Natural killer cell (primary cell): ENCODE measurements at regions not wholly inside any gene's neighbourhood (a gene's known extent, or its start where the extent isn't known, plus 50 kb on each side); places are given as distances from the start of the nearest gene placed in this dataset.

Experiments used
- ATAC-seq, 3 donors: fragments of 150-1000 bp in 2 of 3; fragments of 200-7000 bp in 1 of 3; cut with Tn5 transposase; 1 replicate in 1 of 3; 2 replicates in 2 of 3; pipeline ENCODE4 v1.10.0; 2021; ENCODE audit warnings: mild to moderate bottlenecking in 2 of 3, moderate library complexity in 2 of 3
- DNase-seq, 2 donors: peaks; one replicate each; pipeline versions ENCODE4 v3.0.0 to v3.0.0-alpha.2; 2013 to 2021; ENCODE audit warnings: mixed read lengths in 1 of 2
- H3K27ac ChIP-seq: one replicate; pipeline ENCODE4 v1.5.1; 2013; ENCODE audit warnings: mild to moderate bottlenecking, low read length
- H3K27me3 ChIP-seq: one replicate; pipeline ENCODE4 v1.6.1; 2013; ENCODE audit warnings: low read length; ENCODE audit not compliant: control insufficient read depth, insufficient read depth
- H3K36me3 ChIP-seq: one replicate; pipeline ENCODE4 v1.6.1; 2013; ENCODE audit warnings: low read length; ENCODE audit not compliant: control insufficient read depth, insufficient read depth
- H3K4me1 ChIP-seq: one replicate; pipeline ENCODE4 v1.6.1; 2013; ENCODE audit warnings: low read length; ENCODE audit not compliant: control insufficient read depth, insufficient read depth
- H3K4me3 ChIP-seq: one replicate; pipeline ENCODE4 v1.5.1; 2013; ENCODE audit warnings: low read length
- H3K9me3 ChIP-seq: one replicate; pipeline ENCODE4 v1.6.1; 2013; ENCODE audit warnings: low read length; ENCODE audit not compliant: control insufficient read depth, insufficient read depth
- H3K27ac Mint-ChIP-seq, 2 donors: one replicate each; pipeline ENCODE4 v1.8.0; 2022; ENCODE audit warnings: mild to moderate bottlenecking in 2 of 2, mixed read lengths in 2 of 2, moderate library complexity in 1 of 2
- H3K27me3 Mint-ChIP-seq, 2 donors: one replicate each; pipeline ENCODE4 v1.8.0; 2022; ENCODE audit warnings: low read depth in 2 of 2, mixed read lengths in 2 of 2
- H3K36me3 Mint-ChIP-seq: one replicate; pipeline ENCODE4 v1.8.0; 2022; ENCODE audit warnings: mixed read lengths
- H3K4me1 Mint-ChIP-seq, 2 donors: one replicate each; pipeline ENCODE4 v1.8.0; 2022; ENCODE audit warnings: mixed read lengths in 2 of 2
- H3K4me3 Mint-ChIP-seq: one replicate; pipeline ENCODE4 v1.8.0; 2022; ENCODE audit warnings: mild to moderate bottlenecking, moderate library complexity, mixed read lengths
- H3K9me3 Mint-ChIP-seq, 2 donors: one replicate each; pipeline ENCODE4 v1.8.0; 2022; ENCODE audit warnings: mixed read lengths in 2 of 2
- CTCF ChIP-seq: fragments of 200-600 bp; IDR thresholded peaks from one replicate; pipeline ENCODE4 v1.8.0; 2022; ENCODE audit warnings: antibody characterized with exemption
- WGBS: methylation state at CpG from one replicate; pipeline ENCODE4 v1.1.7; 2013; ENCODE audit warnings: missing lambda C conversion rate; ENCODE audit not compliant: insufficient coverage; 5-methylcytosine and 5-hydroxymethylcytosine counted together
- intact Hi-C: fragments of 100-400 bp; cut with micrococcal nuclease; formaldehyde crosslinking; loops from one replicate; pipeline ENCODE4 v1.14.2; 2022

GRCh38 chr2:36079793-36080192, 275.8 kb upstream of the CRIM1 start:
- no peak overlapping the region for H3K27ac ChIP-seq
- peaks cover 5% of the 10 kb centered on the region in 2 donors for H3K4me1 Mint-ChIP-seq
- no peak overlapping the region for H3K4me3 Mint-ChIP-seq
- intact Hi-C loops = no loop called here
- no peaks in the 10 kb centered on the region for H3K36me3 ChIP-seq
- ATAC-seq = no peak
- H3K27me3 Mint-ChIP-seq = peaks cover 2 to 21% of the 10 kb centered on the region in 2 donors
- no peaks in the 10 kb centered on the region for H3K9me3 ChIP-seq
- H3K4me3 ChIP-seq = no peak overlapping the region
- H3K27ac Mint-ChIP-seq = no peak overlapping the region
- TF ChIP-seq CTCF = no peak
- no peaks in the 10 kb centered on the region for H3K4me1 ChIP-seq
- DNase-seq = no peak
- 100% methylated on average over 1 of the region's 1 CpG for WGBS
- H3K36me3 Mint-ChIP-seq = no peaks in the 10 kb centered on the region
- H3K9me3 Mint-ChIP-seq = peaks cover 0 to 4% of the 10 kb centered on the region in 2 donors
- H3K27me3 ChIP-seq = no peaks in the 10 kb centered on the region

- peaks cover 0 to 27% of the 10 kb centered on the region in 2 donors for H3K27me3 Mint-ChIP-seq
- no CpG with 5 or more reads among the region's 1 CpG for WGBS
- ATAC-seq (no peak), DNase-seq (no peak)
- no peaks in the 10 kb centered on the region for H3K36me3 Mint-ChIP-seq
- Histone ChIP-seq H3K27ac (no peak overlapping the region), H3K4me1 (no peaks in the 10 kb centered on the region), H3K9me3 (no peaks in the 10 kb centered on the region), H3K36me3 (no peaks in the 10 kb centered on the region), H3K27me3 (no peaks in the 10 kb centered on the region), H3K4me3 (no peak overlapping the region)
- H3K27ac Mint-ChIP-seq = no peak overlapping the region
- peaks cover 14 to 17% of the 10 kb centered on the region in 2 donors for H3K4me1 Mint-ChIP-seq
- H3K4me3 Mint-ChIP-seq = no peak overlapping the region
- intact Hi-C loops = no loop called here
- TF ChIP-seq CTCF = no peak
- H3K9me3 Mint-ChIP-seq = no peaks in the 10 kb centered on the region
Measured at GRCh38 chr2:36074008-36074407, 281.6 kb upstream of the CRIM1 start.

GRCh38 chr2:36071698-36072097, 283.9 kb upstream of the CRIM1 start:
- Mint-ChIP-seq H3K36me3 (no peaks in the 10 kb centered on the region), H3K9me3 (no peaks in the 10 kb centered on the region), H3K4me1 (peaks cover 10 to 12% of the 10 kb centered on the region in 2 donors), H3K27me3 (peaks cover 0 to 20% of the 10 kb centered on the region in 2 donors), H3K27ac (no peak overlapping the region), H3K4me3 (no peak overlapping the region)
- DNase-seq (no peak), ATAC-seq (no peak)
- no peaks in the 10 kb centered on the region for H3K27me3 ChIP-seq
- no peak overlapping the region for H3K4me3 ChIP-seq
- 58% methylated on average over 1 of the region's 1 CpG for WGBS
- no peaks in the 10 kb centered on the region for H3K9me3 ChIP-seq
- H3K36me3 ChIP-seq = no peaks in the 10 kb centered on the region
- no peak overlapping the region for H3K27ac ChIP-seq
- no peaks in the 10 kb centered on the region for H3K4me1 ChIP-seq
- TF ChIP-seq CTCF = no peak
- intact Hi-C loops = no loop called here

GRCh38 chr2:36069074-36069473, 286.5 kb upstream of the CRIM1 start:
- Mint-ChIP-seq H3K4me1 (peaks cover 10 to 12% of the 10 kb centered on the region in 2 donors), H3K36me3 (no peaks in the 10 kb centered on the region), H3K27me3 (peaks cover 0 to 6% of the 10 kb centered on the region in 2 donors), H3K4me3 (no peak overlapping the region), H3K9me3 (no peaks in the 10 kb centered on the region), H3K27ac (no peak overlapping the region)
- intact Hi-C loops = no loop called here
- Histone ChIP-seq H3K9me3 (no peaks in the 10 kb centered on the region), H3K4me1 (no peaks in the 10 kb centered on the region), H3K27ac (no peak overlapping the region), H3K27me3 (no peaks in the 10 kb centered on the region), H3K4me3 (no peak overlapping the region), H3K36me3 (no peaks in the 10 kb centered on the region)
- DNase-seq (no peak), ATAC-seq (no peak)
- TF ChIP-seq CTCF = no peak
- WGBS = 71% methylated on average over 2 of the region's 3 CpGs
